ENCODE measurements at regions not wholly inside any gene's neighbourhood (a gene's known extent, or its start where the extent isn't known, plus 50 kb on each side); places are given as distances from the start of the nearest gene placed in this dataset.

- TF ChIP-seq EGR1 (IDR thresholded peaks at IDR 0.05) (no peak), FOXM1 (IDR thresholded peaks at IDR 0.05; ENCODE audit: borderline replicate concordance, low read depth) (no peak), MAX (IDR thresholded peaks at IDR 0.05) (no peak), EP300 (IDR thresholded peaks at IDR 0.05; ENCODE audit: borderline replicate concordance) (no peak), ZBTB7A (IDR thresholded peaks at IDR 0.05; ENCODE audit: low read depth) (no peak)
These were observed 203.4 kb upstream of the NMUR2 start for GRCh38 chr5:152608458-152608857.

GRCh38 chr5:152619756-152620155 is 214.7 kb upstream of the NMUR2 start:
- TF ChIP-seq RAD21 (IDR thresholded peaks at IDR 0.05; ENCODE audit: low read depth) (no peak), FOXM1 (IDR thresholded peaks at IDR 0.05; ENCODE audit: borderline replicate concordance, low read depth) (no peak), TAF1 (IDR thresholded peaks at IDR 0.05; ENCODE audit: low read depth) (no peak), EP300 (IDR thresholded peaks at IDR 0.05; ENCODE audit: borderline replicate concordance) (no peak), MAX (IDR thresholded peaks at IDR 0.05) (no peak), ZBTB7A (IDR thresholded peaks at IDR 0.05; ENCODE audit: low read depth) (no peak), NFIC (IDR thresholded peaks at IDR 0.05) (no peak), CEBPB (IDR thresholded peaks at IDR 0.05) (no peak), CREB1 (IDR thresholded peaks at IDR 0.05; ENCODE audit: low read depth) (no peak), TEAD4 (IDR thresholded peaks at IDR 0.05) (no peak), USF1 (IDR thresholded peaks at IDR 0.05) (no peak), TCF12 (IDR thresholded peaks at IDR 0.05; ENCODE audit: low read depth) (no peak), YY1 (IDR thresholded peaks at IDR 0.05; ENCODE audit: low read depth) (no peak), EGR1 (IDR thresholded peaks at IDR 0.05) (no peak), REST (IDR thresholded peaks at IDR 0.05; ENCODE audit: low read depth) (no peak)

GRCh38 chr5:152622628-152623027 is 217.5 kb upstream of the NMUR2 start:
- TF ChIP-seq ZBTB7A (IDR thresholded peaks at IDR 0.05; ENCODE audit: low read depth) (no peak), CREB1 (IDR thresholded peaks at IDR 0.05; ENCODE audit: low read depth) (no peak), USF1 (IDR thresholded peaks at IDR 0.05) (no peak), EGR1 (IDR thresholded peaks at IDR 0.05) (no peak), FOXM1 (IDR thresholded peaks at IDR 0.05; ENCODE audit: borderline replicate concordance, low read depth) (no peak), NFIC (IDR thresholded peaks at IDR 0.05) (no peak), YY1 (IDR thresholded peaks at IDR 0.05; ENCODE audit: low read depth) (no peak), TCF12 (IDR thresholded peaks at IDR 0.05; ENCODE audit: low read depth) (no peak), REST (IDR thresholded peaks at IDR 0.05; ENCODE audit: low read depth) (no peak), TEAD4 (IDR thresholded peaks at IDR 0.05) (no peak)

GRCh38 chr5:152623951-152624350 is 218.9 kb upstream of the NMUR2 start:
- TF ChIP-seq EGR1 (IDR thresholded peaks at IDR 0.05) (no peak), CEBPB (IDR thresholded peaks at IDR 0.05) (no peak), YY1 (IDR thresholded peaks at IDR 0.05; ENCODE audit: low read depth) (no peak), TEAD4 (IDR thresholded peaks at IDR 0.05) (no peak), REST (IDR thresholded peaks at IDR 0.05; ENCODE audit: low read depth) (no peak), MAX (IDR thresholded peaks at IDR 0.05) (no peak), CREB1 (IDR thresholded peaks at IDR 0.05; ENCODE audit: low read depth) (no peak), NFIC (IDR thresholded peaks at IDR 0.05) (no peak), TCF12 (IDR thresholded peaks at IDR 0.05; ENCODE audit: low read depth) (no peak), USF1 (IDR thresholded peaks at IDR 0.05) (no peak), TAF1 (IDR thresholded peaks at IDR 0.05; ENCODE audit: low read depth) (no peak), FOXM1 (IDR thresholded peaks at IDR 0.05; ENCODE audit: borderline replicate concordance, low read depth) (no peak), RAD21 (IDR thresholded peaks at IDR 0.05; ENCODE audit: low read depth) (no peak), ZBTB7A (IDR thresholded peaks at IDR 0.05; ENCODE audit: low read depth) (no peak), EP300 (IDR thresholded peaks at IDR 0.05; ENCODE audit: borderline replicate concordance) (no peak)

All from Ishikawa (cell line).